ENCODE measurements at regions not wholly inside any gene's neighbourhood (a gene's known extent, or its start where the extent isn't known, plus 50 kb on each side); places are given as distances from the start of the nearest gene placed in this dataset.
"Not testable (repeated sequence)": the region's sequence is repeated elsewhere in the genome, so short reads cannot be mapped to it uniquely, and the experiment has no call there.

- H3K4me1 ChIP-seq (ENCODE audit: insufficient read depth, low read length) = peaks cover 3% of the 10 kb centered on the region; the same call in 1 of the 2 replicates
- H3K36me3 ChIP-seq (ENCODE audit: insufficient read depth, low read length) = no peaks in the 10 kb centered on the region
- H3K9me3 ChIP-seq (ENCODE audit: control insufficient read depth, insufficient read depth, low read length) = no peaks in the 10 kb centered on the region
- no peak overlapping the region for H3K9ac ChIP-seq (ENCODE audit: low read depth, low read length)
Observed at GRCh38 chr4:57774171-57774570, 664.0 kb upstream of the IGFBP7 start.

GRCh38 chr4:57766341-57766740, 656.2 kb upstream of the IGFBP7 start:
- Histone ChIP-seq H3K4me1 (ENCODE audit: insufficient read depth, low read length) (peaks cover 4% of the 10 kb centered on the region; the same call in 1 of the 2 replicates), H3K9ac (ENCODE audit: low read depth, low read length) (no peak overlapping the region), H3K9me3 (ENCODE audit: control insufficient read depth, insufficient read depth, low read length) (no peaks in the 10 kb centered on the region), H3K36me3 (ENCODE audit: insufficient read depth, low read length) (no peaks in the 10 kb centered on the region)

GRCh38 chr4:57764856-57765255, 654.7 kb upstream of the IGFBP7 start:
- no peak overlapping the region for H3K9ac ChIP-seq (ENCODE audit: low read depth, low read length)
- H3K36me3 ChIP-seq (ENCODE audit: insufficient read depth, low read length) = no peaks in the 10 kb centered on the region
- peaks cover 4% of the 10 kb centered on the region; the same call in 1 of the 2 replicates for H3K4me1 ChIP-seq (ENCODE audit: insufficient read depth, low read length)
- H3K9me3 ChIP-seq (ENCODE audit: control insufficient read depth, insufficient read depth, low read length) = no peaks in the 10 kb centered on the region

GRCh38 chr4:57763070-57763469, 652.9 kb upstream of the IGFBP7 start:
- H3K4me1 ChIP-seq (ENCODE audit: insufficient read depth, low read length) = peaks cover 4% of the 10 kb centered on the region; the same call in 1 of the 2 replicates
- no peaks in the 10 kb centered on the region for H3K9me3 ChIP-seq (ENCODE audit: control insufficient read depth, insufficient read depth, low read length)
- no peaks in the 10 kb centered on the region for H3K36me3 ChIP-seq (ENCODE audit: insufficient read depth, low read length)
- no peak overlapping the region for H3K9ac ChIP-seq (ENCODE audit: low read depth, low read length)

- Histone ChIP-seq H3K9me3 (ENCODE audit: control insufficient read depth, insufficient read depth, low read length) (no peaks in the 10 kb centered on the region), H3K9ac (ENCODE audit: low read depth, low read length) (no peak overlapping the region), H3K4me1 (ENCODE audit: insufficient read depth, low read length) (no peaks in the 10 kb centered on the region), H3K36me3 (ENCODE audit: insufficient read depth, low read length) (no peaks in the 10 kb centered on the region)
Observed at GRCh38 chr4:57740625-57741190, 630.5 kb upstream of the IGFBP7 start.

GRCh38 chr4:57736781-57737180, 626.6 kb upstream of the IGFBP7 start:
- Histone ChIP-seq H3K9ac (ENCODE audit: low read depth, low read length) (no peak overlapping the region), H3K36me3 (ENCODE audit: insufficient read depth, low read length) (no peaks in the 10 kb centered on the region), H3K9me3 (ENCODE audit: control insufficient read depth, insufficient read depth, low read length) (no peaks in the 10 kb centered on the region), H3K4me1 (ENCODE audit: insufficient read depth, low read length) (no peaks in the 10 kb centered on the region; the same call in 1 of the 2 replicates)

- no peaks in the 10 kb centered on the region for H3K9me3 ChIP-seq (ENCODE audit: control insufficient read depth, insufficient read depth, low read length)
- no peaks in the 10 kb centered on the region; the same call in 1 of the 2 replicates for H3K4me1 ChIP-seq (ENCODE audit: insufficient read depth, low read length)
- H3K9ac ChIP-seq (ENCODE audit: low read depth, low read length) = no peak overlapping the region
- no peaks in the 10 kb centered on the region for H3K36me3 ChIP-seq (ENCODE audit: insufficient read depth, low read length)
Observed at GRCh38 chr4:57734104-57734670, 624.0 kb upstream of the IGFBP7 start.

GRCh38 chr4:57729775-57730570, 619.8 kb upstream of the IGFBP7 start:
- not testable (repeated sequence) for H3K4me1 ChIP-seq (ENCODE audit: insufficient read depth, low read length); H3K36me3 ChIP-seq (ENCODE audit: insufficient read depth, low read length); H3K9ac ChIP-seq (ENCODE audit: low read depth, low read length); H3K9me3 ChIP-seq (ENCODE audit: control insufficient read depth, insufficient read depth, low read length)

- no peaks in the 10 kb centered on the region for H3K4me1 ChIP-seq (ENCODE audit: insufficient read depth, low read length)
- H3K36me3 ChIP-seq (ENCODE audit: insufficient read depth, low read length) = no peaks in the 10 kb centered on the region
- no peaks in the 10 kb centered on the region for H3K9me3 ChIP-seq (ENCODE audit: control insufficient read depth, insufficient read depth, low read length)
- H3K9ac ChIP-seq (ENCODE audit: low read depth, low read length) = no peak overlapping the region
Observed at GRCh38 chr4:57726154-57726553, 616.0 kb upstream of the IGFBP7 start.

GRCh38 chr4:57719456-57719855, 609.3 kb upstream of the IGFBP7 start:
- Histone ChIP-seq H3K9me3 (ENCODE audit: control insufficient read depth, insufficient read depth, low read length) (no peaks in the 10 kb centered on the region), H3K36me3 (ENCODE audit: insufficient read depth, low read length) (no peaks in the 10 kb centered on the region), H3K9ac (ENCODE audit: low read depth, low read length) (no peak overlapping the region), H3K4me1 (ENCODE audit: insufficient read depth, low read length) (no peaks in the 10 kb centered on the region)

GRCh38 chr4:57714313-57714712, 604.1 kb upstream of the IGFBP7 start:
- not testable (repeated sequence) for H3K4me1 ChIP-seq (ENCODE audit: insufficient read depth, low read length); H3K9me3 ChIP-seq (ENCODE audit: control insufficient read depth, insufficient read depth, low read length); H3K9ac ChIP-seq (ENCODE audit: low read depth, low read length); H3K36me3 ChIP-seq (ENCODE audit: insufficient read depth, low read length)

- Histone ChIP-seq H3K4me1 (ENCODE audit: insufficient read depth, low read length) (no peaks in the 10 kb centered on the region), H3K36me3 (ENCODE audit: insufficient read depth, low read length) (no peaks in the 10 kb centered on the region), H3K9me3 (ENCODE audit: control insufficient read depth, insufficient read depth, low read length) (no peaks in the 10 kb centered on the region; the same call in 1 of the 2 replicates), H3K9ac (ENCODE audit: low read depth, low read length) (no peak overlapping the region)
Observed at GRCh38 chr4:57710053-57710452, 599.9 kb upstream of the IGFBP7 start.

GRCh38 chr4:57691370-57691769, 581.2 kb upstream of the IGFBP7 start:
- Histone ChIP-seq H3K36me3 (ENCODE audit: insufficient read depth, low read length) (no peaks in the 10 kb centered on the region; the same call in 1 of the 2 replicates), H3K9me3 (ENCODE audit: control insufficient read depth, insufficient read depth, low read length) (no peaks in the 10 kb centered on the region), H3K9ac (ENCODE audit: low read depth, low read length) (no peak overlapping the region), H3K4me1 (ENCODE audit: insufficient read depth, low read length) (peaks cover 11% of the 10 kb centered on the region; the same call in 1 of the 2 replicates)

GRCh38 chr4:57689693-57690205, 579.6 kb upstream of the IGFBP7 start:
- H3K9me3 ChIP-seq (ENCODE audit: control insufficient read depth, insufficient read depth, low read length) = no peaks in the 10 kb centered on the region
- no peaks in the 10 kb centered on the region for H3K4me1 ChIP-seq (ENCODE audit: insufficient read depth, low read length)
- no peaks in the 10 kb centered on the region; the same call in 1 of the 2 replicates for H3K36me3 ChIP-seq (ENCODE audit: insufficient read depth, low read length)
- no peak overlapping the region for H3K9ac ChIP-seq (ENCODE audit: low read depth, low read length)

- Histone ChIP-seq H3K36me3 (ENCODE audit: insufficient read depth, low read length) (no peaks in the 10 kb centered on the region), H3K4me1 (ENCODE audit: insufficient read depth, low read length) (no peaks in the 10 kb centered on the region), H3K9ac (ENCODE audit: low read depth, low read length) (no peak overlapping the region), H3K9me3 (ENCODE audit: control insufficient read depth, insufficient read depth, low read length) (no peaks in the 10 kb centered on the region)
Observed at GRCh38 chr4:57682275-57682674, 572.1 kb upstream of the IGFBP7 start.

Measured in ES-I3 (cell line).